ENCODE measurements at regions not wholly inside any gene's neighbourhood (a gene's known extent, or its start where the extent isn't known, plus 50 kb on each side); places are given as distances from the start of the nearest gene placed in this dataset.
"Not testable (repeated sequence)": the region's sequence is repeated elsewhere in the genome, so short reads cannot be mapped to it uniquely, and the experiment has no call there.

GRCh38 chr1:102821707-102822106, 286.6 kb downstream of the COL11A1 start:
- DNase-seq, result no peak
- no peak overlapping the region for H3K4me3 Mint-ChIP-seq
- no peaks in the 10 kb centered on the region for H3K27me3 Mint-ChIP-seq (ENCODE audit: low read depth in 3 of 3)
- H3K4me1 Mint-ChIP-seq, result no peaks in the 10 kb centered on the region
- H3K9me3 Mint-ChIP-seq, result peaks cover 4 to 25% (median 12%) of the 10 kb centered on the region in 6 donors
- no peak overlapping the region for H3K27ac Mint-ChIP-seq
- H3K36me3 Mint-ChIP-seq, result no peaks in the 10 kb centered on the region

DNA sequence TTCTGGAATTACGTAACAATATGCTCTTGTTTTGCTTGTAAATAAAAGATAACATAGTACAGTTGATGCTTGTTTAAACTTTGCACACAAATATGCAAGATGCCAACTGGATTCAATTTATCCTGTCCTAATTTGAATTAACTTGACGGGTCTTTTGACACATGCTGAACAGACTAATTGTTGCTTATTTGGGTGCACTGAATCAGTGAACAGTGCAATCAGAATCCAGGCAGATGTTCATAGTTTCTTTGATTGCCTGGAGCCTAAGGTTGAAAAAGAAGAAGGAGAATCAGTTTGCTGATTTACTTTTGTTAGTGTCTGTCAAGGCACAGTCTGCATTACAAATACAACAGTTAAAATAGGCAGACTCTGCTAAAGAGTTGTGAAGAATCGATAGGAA, 307.9 kb downstream of the COL11A1 start:
- Mint-ChIP-seq H3K36me3 (no peaks in the 10 kb centered on the region), H3K9me3 (peaks cover 2 to 24% (median 8%) of the 10 kb centered on the region in 6 donors), H3K4me3 (no peak overlapping the region), H3K27me3 (ENCODE audit: low read depth in 3 of 3) (no peaks in the 10 kb centered on the region), H3K4me1 (no peaks in the 10 kb centered on the region), H3K27ac (no peak overlapping the region)
- DNase-seq, result no peak

GRCh38 chr1:102799496-102799895, 308.8 kb downstream of the COL11A1 start:
- no peak for DNase-seq
- Mint-ChIP-seq H3K27me3 (ENCODE audit: low read depth in 3 of 3) (peaks cover 0 to 3% (median 0%) of the 10 kb centered on the region in 3 donors), H3K4me3 (no peak overlapping the region), H3K27ac (no peak overlapping the region), H3K9me3 (peaks cover 2 to 20% (median 7%) of the 10 kb centered on the region in 6 donors), H3K4me1 (no peaks in the 10 kb centered on the region), H3K36me3 (no peaks in the 10 kb centered on the region)

- no peak overlapping the region for H3K4me3 Mint-ChIP-seq
- H3K27ac Mint-ChIP-seq, result no peak overlapping the region
- no peak for DNase-seq
- peaks cover 2 to 16% (median 8%) of the 10 kb centered on the region in 6 donors for H3K9me3 Mint-ChIP-seq
- no peaks in the 10 kb centered on the region for H3K36me3 Mint-ChIP-seq
- H3K4me1 Mint-ChIP-seq, result no peaks in the 10 kb centered on the region
- peaks cover 0 to 5% (median 0%) of the 10 kb centered on the region in 3 donors for H3K27me3 Mint-ChIP-seq (ENCODE audit: low read depth in 3 of 3)
Observed at GRCh38 chr1:102798718-102799117, 309.6 kb downstream of the COL11A1 start.

DNA sequence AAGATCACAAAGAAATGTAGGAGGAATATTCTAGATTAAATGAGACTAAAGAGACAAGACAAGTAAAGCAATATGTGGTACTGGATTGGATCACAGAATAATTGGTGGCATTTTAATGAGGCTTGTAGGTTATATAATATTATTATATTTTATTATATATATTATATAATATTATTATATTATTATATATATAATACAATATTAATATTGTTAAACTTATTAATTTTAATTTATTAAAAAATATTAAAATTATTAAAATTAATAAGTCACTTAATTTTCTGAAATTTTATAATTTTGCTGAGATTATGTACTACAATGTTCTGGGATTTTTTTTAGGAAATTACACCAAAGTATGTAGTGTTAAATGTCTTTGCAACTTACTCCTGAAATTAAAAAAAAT, 311.9 kb downstream of the COL11A1 start:
- Mint-ChIP-seq H3K9me3 (peaks cover 0 to 13% (median 5%) of the 10 kb centered on the region in 6 donors), H3K36me3 (no peaks in the 10 kb centered on the region), H3K4me1 (no peaks in the 10 kb centered on the region), H3K4me3 (no peak overlapping the region), H3K27ac (no peak overlapping the region), H3K27me3 (ENCODE audit: low read depth in 3 of 3) (peaks cover 0 to 5% (median 0%) of the 10 kb centered on the region in 3 donors)
- no peak for DNase-seq

DNA sequence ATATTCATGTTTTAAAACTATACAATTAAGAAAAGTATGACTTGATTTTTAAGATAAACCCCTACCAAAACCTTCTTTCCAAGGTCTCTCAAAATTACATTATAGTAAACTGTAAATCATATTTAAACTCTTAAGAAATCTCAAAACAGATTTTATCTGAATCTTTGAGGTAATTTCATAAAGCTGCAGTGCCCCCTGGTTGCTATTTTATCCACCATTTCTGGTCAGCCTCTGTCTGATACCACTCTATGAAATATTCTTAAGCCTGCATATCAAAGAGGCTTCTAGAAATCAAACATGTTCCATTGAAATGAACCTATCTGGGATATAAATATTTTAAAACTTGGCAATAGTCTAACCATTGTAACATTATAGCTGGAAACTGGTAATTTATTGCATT, 317.3 kb downstream of the COL11A1 start:
- Mint-ChIP-seq H3K27ac (no peak overlapping the region), H3K36me3 (no peaks in the 10 kb centered on the region), H3K4me1 (no peaks in the 10 kb centered on the region), H3K4me3 (no peak overlapping the region), H3K27me3 (ENCODE audit: low read depth in 3 of 3) (peaks cover 0 to 6% (median 0%) of the 10 kb centered on the region in 3 donors), H3K9me3 (peaks cover 0 to 14% (median 3%) of the 10 kb centered on the region in 6 donors)
- no peak for DNase-seq

DNA sequence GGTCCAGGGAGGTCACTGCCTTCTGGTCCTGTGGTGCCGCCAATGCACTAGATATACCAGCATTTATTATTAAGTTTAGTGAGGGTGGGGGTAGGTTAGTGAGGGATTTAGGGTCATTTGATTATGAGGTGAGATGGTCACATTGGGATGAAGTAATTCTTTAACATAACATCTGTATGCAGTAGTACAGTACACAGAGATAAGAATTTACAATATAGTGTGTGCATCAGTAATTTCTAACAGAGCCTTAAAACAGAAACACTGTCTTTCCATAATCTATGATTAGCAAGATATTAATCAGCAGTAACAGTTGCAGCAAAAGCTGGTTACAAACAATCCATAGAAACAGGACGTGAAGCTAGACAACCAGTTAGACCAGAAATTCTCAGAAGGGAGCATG, 318.4 kb downstream of the COL11A1 start:
- H3K36me3 Mint-ChIP-seq; DNase-seq; H3K4me3 Mint-ChIP-seq; H3K27ac Mint-ChIP-seq; H3K27me3 Mint-ChIP-seq (ENCODE audit: low read depth in 3 of 3); H3K4me1 Mint-ChIP-seq: not testable (repeated sequence)
- peaks cover 2 to 14% (median 6%) of the 10 kb centered on the region in 6 donors for H3K9me3 Mint-ChIP-seq

DNA sequence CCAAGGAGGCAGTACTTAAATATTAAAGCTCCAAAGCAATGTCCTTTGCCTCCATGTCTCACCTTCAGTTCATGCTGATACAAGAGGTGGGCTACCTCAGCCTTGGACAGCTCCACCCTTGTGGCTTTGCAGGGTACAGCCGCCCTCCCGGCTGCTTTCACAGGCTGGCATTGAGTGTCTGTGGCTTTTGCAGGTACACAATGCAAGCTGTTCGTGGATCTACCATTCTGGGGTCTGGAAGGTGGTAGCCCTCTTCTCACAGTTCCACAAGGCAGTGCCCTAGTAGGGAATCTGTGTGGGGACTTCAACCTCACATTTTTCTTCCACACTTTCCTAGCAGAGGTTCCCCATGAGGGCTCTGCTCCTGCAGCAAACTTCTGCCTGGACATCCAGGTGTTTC, 324.8 kb downstream of the COL11A1 start:
- H3K9me3 Mint-ChIP-seq, result peaks cover 4 to 15% (median 12%) of the 10 kb centered on the region in 6 donors
- no peak for DNase-seq
- no peaks in the 10 kb centered on the region for H3K4me1 Mint-ChIP-seq
- H3K27ac Mint-ChIP-seq, result no peak overlapping the region
- peaks cover 0 to 1% (median 0%) of the 10 kb centered on the region in 3 donors for H3K27me3 Mint-ChIP-seq (ENCODE audit: low read depth in 3 of 3)
- H3K36me3 Mint-ChIP-seq, result no peaks in the 10 kb centered on the region
- H3K4me3 Mint-ChIP-seq, result no peak overlapping the region

DNA sequence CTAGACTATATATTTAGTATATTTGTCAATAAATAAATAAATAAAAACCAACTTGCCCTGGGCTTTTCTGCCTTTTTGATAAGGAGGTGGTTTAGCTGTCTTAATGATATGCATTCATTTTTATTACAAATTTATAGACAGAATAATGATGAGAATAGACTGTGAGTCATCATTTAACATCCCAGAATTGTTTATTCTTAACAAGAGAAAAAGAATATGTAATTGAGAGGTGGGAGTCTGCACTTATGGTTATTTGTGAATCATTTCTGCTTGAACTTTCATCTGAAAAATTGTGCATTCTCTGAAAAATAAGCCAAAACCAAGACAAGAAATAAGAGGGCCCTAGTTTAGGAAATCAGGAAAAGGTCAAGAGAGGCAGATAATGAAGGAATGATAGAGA, 326.2 kb downstream of the COL11A1 start:
- Mint-ChIP-seq H3K4me1 (no peaks in the 10 kb centered on the region), H3K27ac (no peak overlapping the region), H3K9me3 (peaks cover 4 to 15% (median 12%) of the 10 kb centered on the region in 6 donors), H3K4me3 (no peak overlapping the region), H3K27me3 (ENCODE audit: low read depth in 3 of 3) (no peaks in the 10 kb centered on the region), H3K36me3 (no peaks in the 10 kb centered on the region)
- DNase-seq, result no peak

DNA sequence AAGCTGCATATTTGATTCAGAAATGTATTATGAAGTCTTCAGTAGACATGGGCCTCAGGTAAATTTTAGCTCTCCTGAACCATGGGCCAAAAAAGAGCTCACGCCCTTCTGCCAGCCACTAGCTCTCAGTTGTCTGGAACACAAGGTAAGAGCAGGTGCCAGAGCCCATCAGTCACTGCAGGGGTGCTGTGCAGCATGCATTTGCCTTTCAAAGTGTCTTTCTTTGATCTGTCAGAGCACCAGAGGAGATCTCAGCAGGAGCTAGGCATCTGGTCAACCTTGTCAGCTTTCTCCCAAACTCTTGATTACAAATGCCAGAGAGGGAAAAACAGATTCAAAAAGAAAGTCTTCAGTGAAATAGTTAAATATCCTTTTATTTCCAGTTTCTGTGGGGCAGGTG, 332.3 kb downstream of the COL11A1 start:
- peaks cover 0 to 9% (median 5%) of the 10 kb centered on the region in 6 donors for H3K9me3 Mint-ChIP-seq
- H3K27me3 Mint-ChIP-seq (ENCODE audit: low read depth in 3 of 3), result no peaks in the 10 kb centered on the region
- no peak for DNase-seq
- no peaks in the 10 kb centered on the region for H3K4me1 Mint-ChIP-seq
- H3K27ac Mint-ChIP-seq, result no peak overlapping the region
- no peaks in the 10 kb centered on the region for H3K36me3 Mint-ChIP-seq
- H3K4me3 Mint-ChIP-seq, result no peak overlapping the region

DNA sequence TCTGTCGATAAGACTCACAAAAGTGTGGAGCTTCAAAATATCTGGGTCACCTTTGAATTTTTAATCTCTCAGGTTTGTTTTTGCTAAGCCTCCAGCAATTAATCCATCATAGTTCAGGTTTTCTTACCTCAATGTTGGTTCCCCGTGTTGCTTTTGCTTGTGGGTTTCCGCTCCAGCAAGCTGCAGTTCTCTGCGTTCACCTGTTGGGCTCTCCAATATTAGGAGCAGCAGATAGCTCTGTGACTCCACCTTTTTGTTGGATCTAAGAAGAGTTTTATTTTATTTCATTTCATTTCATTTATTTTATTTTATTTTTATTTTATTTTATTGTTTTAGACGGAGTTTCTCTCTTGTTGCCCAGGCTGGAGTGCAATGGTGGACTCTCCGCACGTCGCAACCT, 335.5 kb downstream of the COL11A1 start:
- Mint-ChIP-seq H3K4me1 (no peaks in the 10 kb centered on the region), H3K9me3 (peaks cover 0 to 11% (median 7%) of the 10 kb centered on the region in 6 donors), H3K36me3 (no peaks in the 10 kb centered on the region), H3K27me3 (ENCODE audit: low read depth in 3 of 3) (no peaks in the 10 kb centered on the region), H3K4me3 (no peak overlapping the region), H3K27ac (no peak overlapping the region)
- DNase-seq, result no peak

GRCh38 chr1:102758418-102758817, 349.9 kb downstream of the COL11A1 start:
- peaks cover 0 to 9% (median 3%) of the 10 kb centered on the region in 6 donors for H3K9me3 Mint-ChIP-seq
- no peaks in the 10 kb centered on the region for H3K36me3 Mint-ChIP-seq
- no peak for DNase-seq
- no peak overlapping the region for H3K4me3 Mint-ChIP-seq
- H3K27ac Mint-ChIP-seq, result no peak overlapping the region
- H3K4me1 Mint-ChIP-seq, result no peaks in the 10 kb centered on the region
- H3K27me3 Mint-ChIP-seq (ENCODE audit: low read depth in 3 of 3), result no peaks in the 10 kb centered on the region

DNA sequence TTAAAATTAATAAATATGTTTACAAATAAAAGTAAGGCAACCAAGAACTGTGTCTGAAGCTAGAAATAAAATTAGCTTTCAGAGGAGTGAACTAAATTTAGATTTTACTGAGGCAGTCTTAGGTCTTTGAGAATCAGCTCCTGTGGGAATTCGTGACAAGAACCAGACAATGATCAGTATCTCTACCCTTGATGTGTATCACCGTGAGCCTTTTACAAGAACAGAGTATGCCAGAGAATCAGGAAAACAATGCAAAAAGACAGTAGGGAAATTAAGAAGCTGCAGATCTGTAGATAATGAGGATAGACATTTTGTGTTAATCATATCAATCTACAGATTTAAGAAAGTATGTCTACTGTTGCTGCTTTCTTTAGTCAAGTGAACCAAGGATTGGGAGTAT, 351.0 kb downstream of the COL11A1 start:
- H3K4me1 Mint-ChIP-seq, result no peaks in the 10 kb centered on the region
- H3K36me3 Mint-ChIP-seq, result no peaks in the 10 kb centered on the region
- no peak for DNase-seq
- H3K9me3 Mint-ChIP-seq, result peaks cover 0 to 9% (median 3%) of the 10 kb centered on the region in 6 donors
- H3K27me3 Mint-ChIP-seq (ENCODE audit: low read depth in 3 of 3), result peaks cover 0 to 1% (median 0%) of the 10 kb centered on the region in 3 donors
- H3K27ac Mint-ChIP-seq, result no peak overlapping the region
- no peak overlapping the region for H3K4me3 Mint-ChIP-seq

DNA sequence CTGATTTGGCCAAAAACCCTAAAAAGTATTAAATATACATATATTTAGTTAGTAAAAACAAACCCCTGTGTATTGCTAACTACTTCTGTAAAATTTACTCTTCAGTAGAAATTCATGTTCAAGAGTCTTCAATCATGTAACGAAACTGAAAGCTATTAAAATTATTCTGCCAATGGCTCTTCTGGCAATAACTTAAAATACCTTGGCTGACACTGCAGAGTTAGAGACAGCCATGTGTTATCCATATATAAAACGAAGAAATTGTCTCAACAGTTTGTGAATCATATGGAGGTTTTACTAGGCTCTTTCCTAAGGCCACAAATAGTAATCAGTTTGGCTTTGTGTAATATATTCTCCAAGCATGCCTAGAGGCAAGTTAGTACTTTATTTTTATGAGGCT, 357.2 kb downstream of the COL11A1 start:
- Mint-ChIP-seq H3K27ac (no peak overlapping the region), H3K36me3 (no peaks in the 10 kb centered on the region), H3K4me1 (no peaks in the 10 kb centered on the region), H3K4me3 (no peak overlapping the region), H3K9me3 (peaks cover 7 to 21% (median 11%) of the 10 kb centered on the region in 6 donors), H3K27me3 (ENCODE audit: low read depth in 3 of 3) (peaks cover 0 to 5% (median 1%) of the 10 kb centered on the region in 3 donors)
- DNase-seq, result no peak

DNA sequence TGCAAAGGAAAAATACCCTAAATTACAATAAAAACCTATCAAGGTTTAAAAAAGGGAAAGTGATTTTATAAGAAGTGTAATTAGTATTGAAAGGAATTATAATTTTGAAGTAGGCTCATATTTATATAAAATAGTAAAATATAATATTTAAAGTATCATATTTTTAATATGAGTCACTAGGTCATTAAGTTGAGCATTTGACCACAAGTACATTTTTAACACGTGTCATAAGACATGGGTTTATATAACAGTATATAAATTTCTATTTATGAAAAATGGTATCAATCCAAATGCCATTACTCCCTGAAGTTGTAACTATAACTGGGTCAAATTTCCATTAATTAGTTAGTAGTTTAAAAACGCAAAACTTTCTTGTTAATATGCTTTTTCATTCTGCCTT, 365.9 kb downstream of the COL11A1 start:
- no peak for DNase-seq
- H3K4me3 Mint-ChIP-seq, result no peak overlapping the region
- H3K4me1 Mint-ChIP-seq, result no peaks in the 10 kb centered on the region
- no peak overlapping the region for H3K27ac Mint-ChIP-seq
- H3K36me3 Mint-ChIP-seq, result no peaks in the 10 kb centered on the region
- H3K27me3 Mint-ChIP-seq (ENCODE audit: low read depth in 3 of 3), result no peaks in the 10 kb centered on the region
- peaks cover 8 to 45% (median 15%) of the 10 kb centered on the region in 6 donors for H3K9me3 Mint-ChIP-seq

Measured in immature natural killer cell (primary cell).